ENCODE measurements at regions not wholly inside any gene's neighbourhood (a gene's known extent, or its start where the extent isn't known, plus 50 kb on each side); places are given as distances from the start of the nearest gene placed in this dataset.

- no peak overlapping the region for H3K4me2 ChIP-seq (ENCODE audit: low read length)
- H3K9ac ChIP-seq (ENCODE audit: low read length) = no peak overlapping the region
- no peaks in the 10 kb centered on the region for H3K36me3 ChIP-seq (ENCODE audit: insufficient read depth, low read length)
- H3K27ac ChIP-seq (ENCODE audit: low read length) = no peak overlapping the region
- no peak overlapping the region for H3K4me3 ChIP-seq (ENCODE audit: low read length)
- no peaks in the 10 kb centered on the region for H3K27me3 ChIP-seq (ENCODE audit: insufficient read depth, low read depth, low read length)
- TF ChIP-seq, protein P1, sequence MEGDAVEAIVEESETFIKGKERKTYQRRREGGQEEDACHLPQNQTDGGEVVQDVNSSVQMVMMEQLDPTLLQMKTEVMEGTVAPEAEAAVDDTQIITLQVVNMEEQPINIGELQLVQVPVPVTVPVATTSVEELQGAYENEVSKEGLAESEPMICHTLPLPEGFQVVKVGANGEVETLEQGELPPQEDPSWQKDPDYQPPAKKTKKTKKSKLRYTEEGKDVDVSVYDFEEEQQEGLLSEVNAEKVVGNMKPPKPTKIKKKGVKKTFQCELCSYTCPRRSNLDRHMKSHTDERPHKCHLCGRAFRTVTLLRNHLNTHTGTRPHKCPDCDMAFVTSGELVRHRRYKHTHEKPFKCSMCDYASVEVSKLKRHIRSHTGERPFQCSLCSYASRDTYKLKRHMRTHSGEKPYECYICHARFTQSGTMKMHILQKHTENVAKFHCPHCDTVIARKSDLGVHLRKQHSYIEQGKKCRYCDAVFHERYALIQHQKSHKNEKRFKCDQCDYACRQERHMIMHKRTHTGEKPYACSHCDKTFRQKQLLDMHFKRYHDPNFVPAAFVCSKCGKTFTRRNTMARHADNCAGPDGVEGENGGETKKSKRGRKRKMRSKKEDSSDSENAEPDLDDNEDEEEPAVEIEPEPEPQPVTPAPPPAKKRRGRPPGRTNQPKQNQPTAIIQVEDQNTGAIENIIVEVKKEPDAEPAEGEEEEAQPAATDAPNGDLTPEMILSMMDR (IDR thresholded peaks at IDR 0.05; ENCODE audit: poor library complexity, severe bottlenecking) = no peak
- TF ChIP-seq POLR2AphosphoS5 (IDR thresholded peaks at IDR 0.05) = no peak
- TF ChIP-seq TAF1 (IDR thresholded peaks at IDR 0.05; ENCODE audit: low read depth) = no peak
- TF ChIP-seq, protein P2, sequence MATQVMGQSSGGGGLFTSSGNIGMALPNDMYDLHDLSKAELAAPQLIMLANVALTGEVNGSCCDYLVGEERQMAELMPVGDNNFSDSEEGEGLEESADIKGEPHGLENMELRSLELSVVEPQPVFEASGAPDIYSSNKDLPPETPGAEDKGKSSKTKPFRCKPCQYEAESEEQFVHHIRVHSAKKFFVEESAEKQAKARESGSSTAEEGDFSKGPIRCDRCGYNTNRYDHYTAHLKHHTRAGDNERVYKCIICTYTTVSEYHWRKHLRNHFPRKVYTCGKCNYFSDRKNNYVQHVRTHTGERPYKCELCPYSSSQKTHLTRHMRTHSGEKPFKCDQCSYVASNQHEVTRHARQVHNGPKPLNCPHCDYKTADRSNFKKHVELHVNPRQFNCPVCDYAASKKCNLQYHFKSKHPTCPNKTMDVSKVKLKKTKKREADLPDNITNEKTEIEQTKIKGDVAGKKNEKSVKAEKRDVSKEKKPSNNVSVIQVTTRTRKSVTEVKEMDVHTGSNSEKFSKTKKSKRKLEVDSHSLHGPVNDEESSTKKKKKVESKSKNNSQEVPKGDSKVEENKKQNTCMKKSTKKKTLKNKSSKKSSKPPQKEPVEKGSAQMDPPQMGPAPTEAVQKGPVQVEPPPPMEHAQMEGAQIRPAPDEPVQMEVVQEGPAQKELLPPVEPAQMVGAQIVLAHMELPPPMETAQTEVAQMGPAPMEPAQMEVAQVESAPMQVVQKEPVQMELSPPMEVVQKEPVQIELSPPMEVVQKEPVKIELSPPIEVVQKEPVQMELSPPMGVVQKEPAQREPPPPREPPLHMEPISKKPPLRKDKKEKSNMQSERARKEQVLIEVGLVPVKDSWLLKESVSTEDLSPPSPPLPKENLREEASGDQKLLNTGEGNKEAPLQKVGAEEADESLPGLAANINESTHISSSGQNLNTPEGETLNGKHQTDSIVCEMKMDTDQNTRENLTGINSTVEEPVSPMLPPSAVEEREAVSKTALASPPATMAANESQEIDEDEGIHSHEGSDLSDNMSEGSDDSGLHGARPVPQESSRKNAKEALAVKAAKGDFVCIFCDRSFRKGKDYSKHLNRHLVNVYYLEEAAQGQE (IDR thresholded peaks at IDR 0.05; ENCODE audit: borderline replicate concordance) = no peak
- no peak for TF ChIP-seq MXI1 (conservative IDR thresholded peaks at IDR 0.05; ENCODE audit: poor library complexity, severe bottlenecking)
- no peak for TF ChIP-seq SMC3 (conservative IDR thresholded peaks at IDR 0.05; ENCODE audit: poor library complexity)
- no peak for TF ChIP-seq EZH2 (IDR thresholded peaks at IDR 0.05; ENCODE audit: borderline replicate concordance, insufficient read depth, low read length, poor library complexity, severe bottlenecking)
- TF ChIP-seq EP300 (conservative IDR thresholded peaks at IDR 0.05; ENCODE audit: poor library complexity, severe bottlenecking) = no peak
- TF ChIP-seq RAD21 (conservative IDR thresholded peaks at IDR 0.05) = no peak
- H3K79me2 ChIP-seq (replicated peaks; ENCODE audit: insufficient read depth, low read length) = no peaks in the 10 kb centered on the region
- H2AFZ ChIP-seq (ENCODE audit: low read depth, low read length) = no peak overlapping the region
- H3K9me3 ChIP-seq (ENCODE audit: low read length) = no peaks in the 10 kb centered on the region
- H3K9me2 ChIP-seq (ENCODE audit: insufficient read depth, low read length) = no peaks in the 10 kb centered on the region
- peaks cover under 1% of the 10 kb centered on the region for H3F3A ChIP-seq (ENCODE audit: insufficient read depth, low read length, poor library complexity, severe bottlenecking)
- H4K20me1 ChIP-seq (ENCODE audit: insufficient read depth) = no peaks in the 10 kb centered on the region
Observed at GRCh38 chr6:23184351-23184750, 615.0 kb downstream of the HDGFL1 start.

DNA sequence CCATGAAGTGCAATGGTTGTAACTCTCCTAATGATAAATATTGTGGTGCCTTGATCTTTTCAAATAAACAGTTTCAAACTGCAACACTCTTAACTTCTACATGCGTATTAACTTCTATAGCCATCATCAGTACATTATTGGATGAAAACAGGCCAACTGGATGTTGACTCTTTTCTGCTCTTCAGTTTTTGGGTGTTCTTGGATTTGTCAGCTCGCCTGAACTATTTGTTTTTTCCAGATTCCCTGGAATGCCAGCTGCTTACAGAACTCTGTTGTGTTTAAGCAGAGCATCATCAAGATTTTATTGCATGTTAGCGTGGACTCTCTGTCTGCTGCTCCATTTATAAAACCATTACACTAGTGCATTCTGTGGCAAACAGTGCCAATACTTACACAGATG is 626.1 kb downstream of the HDGFL1 start:
- Histone ChIP-seq H3K36me3 (ENCODE audit: insufficient read depth, low read length) (no peaks in the 10 kb centered on the region), H3K9me3 (ENCODE audit: low read length) (no peaks in the 10 kb centered on the region), H3F3A (ENCODE audit: insufficient read depth, low read length, poor library complexity, severe bottlenecking) (no peaks in the 10 kb centered on the region), H3K79me2 (replicated peaks; ENCODE audit: insufficient read depth, low read length) (no peaks in the 10 kb centered on the region), H3K9me2 (ENCODE audit: insufficient read depth, low read length) (no peaks in the 10 kb centered on the region), H3K4me2 (ENCODE audit: low read length) (no peak overlapping the region), H3K27ac (ENCODE audit: low read length) (no peak overlapping the region), H3K4me3 (ENCODE audit: low read length) (no peak overlapping the region), H3K9ac (ENCODE audit: low read length) (no peak overlapping the region), H2AFZ (ENCODE audit: low read depth, low read length) (no peak overlapping the region), H3K27me3 (ENCODE audit: insufficient read depth, low read depth, low read length) (no peaks in the 10 kb centered on the region), H4K20me1 (ENCODE audit: insufficient read depth) (no peaks in the 10 kb centered on the region)
- TF ChIP-seq TAF1 (IDR thresholded peaks at IDR 0.05; ENCODE audit: low read depth) (no peak), MXI1 (conservative IDR thresholded peaks at IDR 0.05; ENCODE audit: poor library complexity, severe bottlenecking) (no peak), EZH2 (IDR thresholded peaks at IDR 0.05; ENCODE audit: borderline replicate concordance, insufficient read depth, low read length, poor library complexity, severe bottlenecking) (no peak), EP300 (conservative IDR thresholded peaks at IDR 0.05; ENCODE audit: poor library complexity, severe bottlenecking) (no peak), POLR2AphosphoS5 (IDR thresholded peaks at IDR 0.05) (no peak), RAD21 (conservative IDR thresholded peaks at IDR 0.05) (no peak), SMC3 (conservative IDR thresholded peaks at IDR 0.05; ENCODE audit: poor library complexity) (no peak)
- TF ChIP-seq, protein P2 (IDR thresholded peaks at IDR 0.05; ENCODE audit: borderline replicate concordance) = no peak
- TF ChIP-seq, protein P1 (IDR thresholded peaks at IDR 0.05; ENCODE audit: poor library complexity, severe bottlenecking) = no peak

Measured in neural cell (in vitro differentiated cells).